Activated CD4-positive, alpha-beta T cell treated with anti-CD3 and anti-CD28 coated beads, Interleukin-2, amount 10 ng/mL, durations not matched to agents 7 days and 5 days (primary cell): ENCODE measurements at regions not wholly inside any gene's neighbourhood (a gene's known extent, or its start where the extent isn't known, plus 50 kb on each side); places are given as distances from the start of the nearest gene placed in this dataset.

Experiments
- CTCF ChIA-PET: fragments of 350-600 bp; sonication (Branson Sonifier 250); formaldehyde crosslinking; loops from one replicate; lab custom pipeline; 2021; ENCODE audit warnings: antibody characterized with exemption; lab: Charles Lee
- POLR2A ChIA-PET: fragments of 350-600 bp; sonication (Branson Sonifier 250); formaldehyde crosslinking; loops from one replicate; lab custom pipeline; 2021; ENCODE audit warnings: antibody characterized with exemption; lab: Charles Lee
- DNase-seq: peaks from one replicate; pipeline ENCODE4 v3.0.0-alpha.2; 2020
- H3K27ac Mint-ChIP-seq: one replicate; pipeline ENCODE4 v1.8.0; 2021; ENCODE audit warnings: mild to moderate bottlenecking, moderate library complexity, mixed read lengths
- H3K27me3 Mint-ChIP-seq: one replicate; pipeline ENCODE4 v1.8.0; 2021; ENCODE audit warnings: mixed read lengths
- H3K36me3 Mint-ChIP-seq: one replicate; pipeline ENCODE4 v1.8.0; 2021; ENCODE audit warnings: low read depth, mixed read lengths
- H3K4me1 Mint-ChIP-seq: one replicate; pipeline ENCODE4 v1.8.0; 2021; ENCODE audit warnings: mixed read lengths
- H3K4me3 Mint-ChIP-seq: one replicate; pipeline ENCODE4 v1.8.0; 2021; ENCODE audit warnings: mild to moderate bottlenecking, moderate library complexity, mixed read lengths
- H3K9me3 Mint-ChIP-seq: one replicate; pipeline ENCODE4 v1.8.0; 2021; ENCODE audit warnings: mixed read lengths

DNA sequence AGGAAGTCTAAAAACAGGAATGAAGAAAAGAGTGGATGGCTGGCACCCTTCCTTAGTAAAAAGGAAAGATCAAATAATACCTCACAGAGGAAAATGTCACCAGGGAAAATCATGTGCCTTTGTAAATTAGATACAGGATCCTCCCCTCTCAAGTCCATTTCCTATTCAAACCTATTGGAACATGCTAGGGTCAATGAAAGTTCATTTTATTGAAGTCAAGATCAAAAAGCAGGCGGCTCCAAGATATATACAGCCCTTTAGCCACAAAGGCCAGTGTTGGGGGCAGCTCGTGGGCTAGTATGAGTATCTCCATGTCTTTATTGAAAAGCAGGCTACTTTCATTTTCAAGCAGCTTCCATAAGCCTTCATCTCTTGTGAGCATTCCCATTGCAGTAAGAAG, 141.1 kb downstream of the QDPR start:
- CTCF ChIA-PET: no interaction called here
- Mint-ChIP-seq H3K4me3 (no peak overlapping the region), H3K4me1 (no peaks in the 10 kb centered on the region), H3K27ac (no peak overlapping the region), H3K27me3 (peaks cover 6% of the 10 kb centered on the region), H3K36me3 (no peaks in the 10 kb centered on the region), H3K9me3 (no peaks in the 10 kb centered on the region)
- DNase-seq: no peak
- POLR2A ChIA-PET: no interaction called here

DNA sequence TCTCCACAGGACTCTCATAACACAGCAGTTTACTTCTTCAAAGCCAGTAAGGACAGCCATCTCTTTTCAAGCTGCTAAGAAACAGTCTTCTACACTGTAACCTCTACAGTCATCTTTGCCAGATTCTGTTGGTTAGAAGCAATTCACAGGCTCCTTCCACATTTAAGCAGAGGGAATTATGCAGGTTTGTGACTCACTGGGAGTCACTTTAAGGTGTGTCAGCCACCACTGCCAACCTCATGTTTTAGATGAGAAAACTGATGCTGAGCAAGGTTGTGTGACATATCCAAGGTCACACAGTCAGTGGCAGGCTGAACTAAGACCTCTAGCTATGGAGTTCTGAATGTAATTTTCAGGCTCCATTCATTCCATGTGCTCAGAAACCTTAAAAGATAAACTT, 143.5 kb downstream of the QDPR start:
- no peaks in the 10 kb centered on the region for H3K36me3 Mint-ChIP-seq
- POLR2A ChIA-PET: no interaction called here

DNA sequence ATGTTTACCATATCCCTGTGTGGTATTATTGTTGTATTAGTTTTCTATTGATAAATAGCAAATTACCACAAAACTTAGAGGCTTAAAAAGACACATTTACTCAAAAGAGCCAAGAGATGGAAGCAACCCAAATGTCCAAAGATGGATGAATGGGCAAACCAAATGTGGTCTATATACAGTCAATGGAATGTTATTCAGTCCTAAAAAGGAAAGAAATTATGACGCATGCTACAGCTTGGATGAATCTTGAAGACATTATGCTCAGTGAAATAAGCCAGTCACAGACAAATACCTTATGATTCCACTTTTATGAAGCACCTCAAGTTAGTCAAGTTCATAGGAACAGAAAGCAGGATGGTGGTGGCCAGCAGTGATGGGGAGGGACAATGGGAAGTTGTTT, 144.7 kb downstream of the QDPR start:
- Mint-ChIP-seq H3K4me1 (peaks cover 6% of the 10 kb centered on the region), H3K9me3 (no peaks in the 10 kb centered on the region), H3K27ac (no peak overlapping the region), H3K27me3 (peaks cover 5% of the 10 kb centered on the region), H3K4me3 (no peak overlapping the region), H3K36me3 (no peaks in the 10 kb centered on the region)
- no peak for DNase-seq
- CTCF ChIA-PET: no interaction called here
- POLR2A ChIA-PET: no interaction called here

More for the DNA sequence above, 143.5 kb downstream of the QDPR start:
- DNase-seq: no peak
- peaks cover 6% of the 10 kb centered on the region for H3K27me3 Mint-ChIP-seq
- CTCF ChIA-PET: interaction anchor here (1.1 kb wide), 1 partner anchor 452 kb away, joined by 3 read pairs; no protein-coding TSS in a partner anchor
- H3K9me3 Mint-ChIP-seq: no peaks in the 10 kb centered on the region
- H3K4me3 Mint-ChIP-seq: no peak overlapping the region
- H3K27ac Mint-ChIP-seq: no peak overlapping the region
- H3K4me1 Mint-ChIP-seq: no peaks in the 10 kb centered on the region

DNA sequence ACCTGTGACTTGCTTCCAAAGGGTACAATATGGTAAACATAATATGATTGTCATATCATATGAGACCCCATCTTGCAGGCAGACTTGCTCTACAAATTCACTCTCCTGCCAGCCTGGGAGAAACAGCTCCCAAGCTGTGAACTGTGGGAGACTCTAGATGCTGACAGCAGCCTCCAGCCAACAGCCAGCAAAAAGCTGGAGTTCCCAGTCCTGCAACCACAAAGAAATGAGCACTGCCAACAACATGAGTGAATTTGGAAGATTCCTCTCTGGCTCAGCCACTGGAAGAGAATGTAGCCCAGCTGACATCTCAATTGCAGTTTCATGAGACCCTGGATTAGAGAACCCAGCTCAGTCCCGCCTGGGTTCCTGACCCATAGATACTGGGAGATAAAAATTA, 145.4 kb downstream of the QDPR start:
- H3K4me3 Mint-ChIP-seq: no peak overlapping the region
- H3K4me1 Mint-ChIP-seq: peaks cover 6% of the 10 kb centered on the region
- no peaks in the 10 kb centered on the region for H3K9me3 Mint-ChIP-seq
- no peak overlapping the region for H3K27ac Mint-ChIP-seq
- no peak for DNase-seq
- CTCF ChIA-PET: interaction anchor here (0.6 kb wide), 1 partner anchor 112 kb away, joined by 3 read pairs; no protein-coding TSS in a partner anchor
- peaks cover 5% of the 10 kb centered on the region for H3K27me3 Mint-ChIP-seq
- POLR2A ChIA-PET: no interaction called here
- H3K36me3 Mint-ChIP-seq: no peaks in the 10 kb centered on the region

DNA sequence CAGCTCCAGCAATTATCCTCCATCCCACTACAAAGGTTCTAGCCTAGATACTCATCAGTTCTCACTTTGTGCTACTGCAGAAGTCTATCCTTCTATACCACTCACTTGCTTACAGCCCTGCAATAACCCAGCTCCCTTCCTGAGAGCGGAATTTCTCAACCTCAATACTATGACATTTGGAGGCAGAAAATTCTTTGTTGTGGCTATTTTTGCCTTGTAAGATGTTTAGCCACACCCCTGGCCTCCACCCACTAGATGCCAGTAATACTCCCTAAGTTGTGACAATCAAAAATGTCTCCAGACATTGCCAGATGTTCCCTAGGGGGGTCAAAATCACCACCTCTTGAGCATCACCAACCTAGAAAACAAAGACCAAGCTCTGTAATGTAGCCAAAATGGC, 149.5 kb downstream of the QDPR start:
- no peaks in the 10 kb centered on the region for H3K36me3 Mint-ChIP-seq
- H3K4me1 Mint-ChIP-seq: peaks cover 6% of the 10 kb centered on the region
- POLR2A ChIA-PET: no interaction called here
- H3K27me3 Mint-ChIP-seq: peaks cover 7% of the 10 kb centered on the region
- no peak for DNase-seq
- no peak overlapping the region for H3K4me3 Mint-ChIP-seq
- peaks cover 2% of the 10 kb centered on the region for H3K9me3 Mint-ChIP-seq
- CTCF ChIA-PET: interaction anchor here (0.8 kb wide), 1 partner anchor 9 kb away, joined by 3 read pairs; no protein-coding TSS in a partner anchor
- no peak overlapping the region for H3K27ac Mint-ChIP-seq

DNA sequence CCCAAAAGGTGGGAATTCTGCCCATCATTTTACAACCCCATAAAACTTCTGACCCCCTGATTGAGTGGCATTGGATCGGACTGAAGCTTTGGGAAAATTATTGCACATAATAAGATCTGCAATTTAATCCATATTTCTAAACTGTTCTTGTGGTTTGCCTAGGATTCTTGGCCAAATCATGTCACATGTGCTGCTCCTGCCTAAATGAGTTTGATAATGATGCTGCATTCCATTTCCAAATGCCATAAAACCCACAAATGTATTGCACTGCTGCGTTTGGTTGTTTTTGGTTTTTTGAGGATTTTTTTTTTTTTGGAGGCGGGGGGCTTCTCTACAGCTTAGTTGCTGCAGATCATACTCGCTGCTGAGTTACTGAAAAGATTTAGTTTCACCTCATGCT, 153.6 kb downstream of the QDPR start:
- no peak for DNase-seq
- Mint-ChIP-seq H3K9me3 (peaks cover 2% of the 10 kb centered on the region), H3K27me3 (peaks cover 12% of the 10 kb centered on the region), H3K27ac (no peak overlapping the region), H3K4me3 (no peak overlapping the region), H3K36me3 (no peaks in the 10 kb centered on the region), H3K4me1 (peaks cover 6% of the 10 kb centered on the region)
- POLR2A ChIA-PET: interaction anchor here (0.6 kb wide), 2 partner anchors 13 to 1549 kb away, joined by 3 to 9 read pairs; no protein-coding TSS in a partner anchor
- CTCF ChIA-PET: no interaction called here

DNA sequence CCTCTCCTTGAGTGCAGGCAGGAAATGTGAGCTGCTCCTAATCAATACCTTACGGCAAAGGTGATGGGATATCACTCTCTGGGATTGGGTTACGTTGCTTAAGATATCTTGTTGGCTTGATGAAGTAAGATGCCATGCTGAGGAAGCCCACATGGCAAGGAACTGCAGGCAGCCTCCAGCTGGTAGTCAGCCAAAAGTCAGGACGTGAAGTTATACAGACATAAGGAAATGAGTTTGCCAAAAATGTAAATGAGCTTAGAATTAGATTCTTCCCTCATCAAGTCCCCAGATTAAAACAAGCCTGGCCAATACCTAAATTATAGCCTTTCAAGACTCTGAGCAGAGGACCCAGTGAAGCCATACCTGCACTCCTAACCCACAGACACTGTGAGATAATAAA, 155.0 kb downstream of the QDPR start:
- no peaks in the 10 kb centered on the region for H3K4me1 Mint-ChIP-seq

DNA sequence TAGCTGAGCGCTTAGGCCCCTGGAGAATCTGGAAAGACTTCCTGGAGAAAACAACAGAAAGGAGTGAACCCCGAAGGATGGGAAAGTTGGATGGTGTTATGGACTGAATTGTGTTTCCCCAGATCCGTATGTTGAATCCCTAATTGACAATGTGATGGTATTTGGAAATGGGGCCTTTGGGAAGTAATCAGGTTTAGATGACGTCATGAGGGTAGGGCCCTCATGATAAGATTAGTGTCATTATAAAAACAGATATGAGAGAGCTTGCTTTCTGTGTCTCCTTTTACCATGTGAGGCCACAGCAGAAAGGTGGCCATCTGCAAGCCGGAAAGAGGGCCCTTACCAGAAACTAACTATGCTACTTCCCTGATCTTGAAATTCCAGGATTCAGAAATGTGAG, 159.5 kb downstream of the QDPR start:
- Mint-ChIP-seq H3K27ac (no peak overlapping the region), H3K36me3 (no peaks in the 10 kb centered on the region), H3K27me3 (peaks cover 11% of the 10 kb centered on the region), H3K4me1 (no peaks in the 10 kb centered on the region), H3K4me3 (no peak overlapping the region), H3K9me3 (no peaks in the 10 kb centered on the region)
- DNase-seq: no peak
- POLR2A ChIA-PET: no interaction called here
- CTCF ChIA-PET: interaction anchor here (1.5 kb wide), 1 partner anchor 15 kb away, joined by 5 read pairs; no protein-coding TSS in a partner anchor

More for the DNA sequence above, 155.0 kb downstream of the QDPR start:
- H3K36me3 Mint-ChIP-seq: no peaks in the 10 kb centered on the region
- H3K4me3 Mint-ChIP-seq: no peak overlapping the region
- no peak for DNase-seq
- peaks cover 2% of the 10 kb centered on the region for H3K9me3 Mint-ChIP-seq
- peaks cover 12% of the 10 kb centered on the region for H3K27me3 Mint-ChIP-seq
- ChIA-PET CTCF (no interaction called here), POLR2A (interaction anchor here (0.7 kb wide), 1 partner anchor 184 kb away, joined by 3 read pairs; no protein-coding TSS in a partner anchor)
- no peak overlapping the region for H3K27ac Mint-ChIP-seq

DNA sequence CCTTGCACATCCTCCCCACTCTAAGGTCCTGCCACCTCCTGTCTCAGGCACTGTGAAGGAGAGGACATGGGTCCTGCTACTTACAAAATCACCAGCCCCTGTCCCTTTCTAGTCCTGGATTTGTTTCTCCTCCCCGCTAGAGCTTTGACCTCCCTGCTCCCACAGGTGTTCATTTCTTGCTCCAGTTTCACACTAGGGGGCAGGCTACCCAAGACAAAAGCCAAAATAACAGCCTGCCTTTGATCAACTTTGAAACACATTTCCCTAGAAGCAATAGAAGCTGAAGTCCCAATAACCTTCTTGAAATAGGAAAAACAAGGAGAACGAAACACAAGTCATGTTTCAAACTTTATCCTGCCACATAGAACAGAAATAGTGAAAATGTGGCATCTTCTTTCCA, 164.4 kb downstream of the QDPR start:
- H3K4me3 Mint-ChIP-seq: no peak overlapping the region
- H3K27ac Mint-ChIP-seq: peak overlapping the region; percentile 74
- CTCF ChIA-PET: interaction anchor here (0.6 to 2.7 kb wide), 3 partner anchors 10 to 107 kb away, joined by 3 to 15 read pairs (median 4); no protein-coding TSS in a partner anchor
- peak; percentile 51 for DNase-seq
- no peaks in the 10 kb centered on the region for H3K4me1 Mint-ChIP-seq
- H3K27me3 Mint-ChIP-seq: no peaks in the 10 kb centered on the region
- H3K9me3 Mint-ChIP-seq: no peaks in the 10 kb centered on the region
- POLR2A ChIA-PET: no interaction called here
- no peaks in the 10 kb centered on the region for H3K36me3 Mint-ChIP-seq

DNA sequence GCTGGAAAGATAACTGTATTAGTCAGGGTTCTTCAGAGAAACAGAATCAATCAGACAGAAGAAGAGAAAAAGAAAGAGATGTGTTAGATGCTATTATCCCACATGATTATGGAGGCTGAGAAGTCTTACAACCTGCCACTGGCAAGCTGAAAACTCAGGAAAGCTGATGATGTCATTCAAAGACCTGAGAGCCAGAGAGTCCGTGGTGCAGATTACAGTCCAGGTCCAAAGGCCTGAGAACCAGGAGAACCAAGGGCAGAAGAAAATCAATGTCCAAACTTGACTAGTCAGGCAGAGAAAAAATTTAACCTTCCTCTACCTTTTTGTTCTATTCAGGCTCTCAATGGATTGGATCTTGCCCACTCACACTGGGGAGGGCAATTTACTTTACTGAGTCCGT, 172.5 kb downstream of the QDPR start:
- no peak for DNase-seq
- peaks cover 31% of the 10 kb centered on the region for H3K4me1 Mint-ChIP-seq
- CTCF ChIA-PET: interaction anchor here (0.6 kb wide), 1 partner anchor 126 kb away, joined by 4 read pairs; no protein-coding TSS in a partner anchor
- H3K27me3 Mint-ChIP-seq: no peaks in the 10 kb centered on the region
- no peak overlapping the region for H3K27ac Mint-ChIP-seq
- no peaks in the 10 kb centered on the region for H3K9me3 Mint-ChIP-seq
- H3K36me3 Mint-ChIP-seq: no peaks in the 10 kb centered on the region
- POLR2A ChIA-PET: no interaction called here
- H3K4me3 Mint-ChIP-seq: no peak overlapping the region

DNA sequence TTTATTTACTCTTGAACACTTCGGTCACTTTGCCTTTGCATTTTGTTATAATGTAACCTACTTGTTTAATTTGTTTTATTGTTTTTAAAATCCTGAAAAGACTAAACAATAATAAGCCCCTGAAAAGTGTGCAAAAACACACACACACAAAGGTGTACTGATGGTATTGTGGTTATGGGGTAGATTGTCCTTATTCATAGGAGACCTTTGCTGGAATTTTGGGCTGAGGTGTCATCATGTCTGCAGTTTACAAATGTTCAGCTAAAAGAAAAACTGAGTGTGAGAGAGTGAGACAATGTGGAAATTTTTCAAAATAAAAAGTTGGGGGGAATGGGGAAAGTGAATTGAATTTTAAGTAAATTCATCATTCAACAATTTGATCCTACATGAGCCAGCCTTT, 174.9 kb downstream of the QDPR start:
- POLR2A ChIA-PET: no interaction called here
- peak overlapping the region; percentile 72 for H3K27ac Mint-ChIP-seq
- no peaks in the 10 kb centered on the region for H3K36me3 Mint-ChIP-seq
- H3K4me1 Mint-ChIP-seq: peaks cover 33% of the 10 kb centered on the region
- peak overlapping the region; percentile 2 for H3K4me3 Mint-ChIP-seq
- DNase-seq: no peak
- H3K9me3 Mint-ChIP-seq: no peaks in the 10 kb centered on the region
- peaks cover 5% of the 10 kb centered on the region for H3K27me3 Mint-ChIP-seq
- CTCF ChIA-PET: interaction anchor here (1.0 to 3.1 kb wide), 4 partner anchors 11 to 135 kb away, joined by 4 to 15 read pairs (median 4); no protein-coding TSS in a partner anchor

DNA sequence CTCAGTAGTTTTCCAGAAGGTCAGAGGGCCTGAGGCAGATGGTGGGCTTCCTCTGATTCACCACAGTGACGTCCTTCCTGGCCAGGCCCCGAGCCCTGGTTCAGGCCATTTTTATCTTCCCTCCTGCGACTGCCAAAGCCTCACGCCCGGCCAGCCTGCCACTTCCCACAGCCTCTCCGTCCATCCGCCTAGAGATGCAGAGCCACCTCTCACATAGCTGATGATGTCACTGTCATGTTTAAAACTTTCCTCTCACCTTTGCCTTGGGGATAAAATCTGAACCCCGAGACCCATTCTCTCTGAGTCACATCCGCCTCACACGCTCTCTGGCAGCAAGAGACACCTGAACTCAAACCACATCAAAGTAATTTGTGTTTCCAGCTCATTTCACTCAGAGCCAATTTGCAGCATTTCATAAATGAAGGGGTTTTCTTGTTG, 175.3 kb downstream of the QDPR start:
- H3K4me1 Mint-ChIP-seq: peaks cover 33% of the 10 kb centered on the region
- no peaks in the 10 kb centered on the region for H3K36me3 Mint-ChIP-seq
- ChIA-PET CTCF (interaction anchor here (1.0 to 3.1 kb wide), 4 partner anchors 11 to 136 kb away, joined by 4 to 15 read pairs (median 4); no protein-coding TSS in a partner anchor), POLR2A (interaction anchor here (0.7 kb wide), 1 partner anchor 13 kb away, joined by 3 read pairs; no protein-coding TSS in a partner anchor)
- peaks cover 5% of the 10 kb centered on the region for H3K27me3 Mint-ChIP-seq
- H3K9me3 Mint-ChIP-seq: no peaks in the 10 kb centered on the region
- H3K4me3 Mint-ChIP-seq: peak overlapping the region; percentile 2
- peak; percentile 84 for DNase-seq
- H3K27ac Mint-ChIP-seq: peak overlapping the region; percentile 72

DNA sequence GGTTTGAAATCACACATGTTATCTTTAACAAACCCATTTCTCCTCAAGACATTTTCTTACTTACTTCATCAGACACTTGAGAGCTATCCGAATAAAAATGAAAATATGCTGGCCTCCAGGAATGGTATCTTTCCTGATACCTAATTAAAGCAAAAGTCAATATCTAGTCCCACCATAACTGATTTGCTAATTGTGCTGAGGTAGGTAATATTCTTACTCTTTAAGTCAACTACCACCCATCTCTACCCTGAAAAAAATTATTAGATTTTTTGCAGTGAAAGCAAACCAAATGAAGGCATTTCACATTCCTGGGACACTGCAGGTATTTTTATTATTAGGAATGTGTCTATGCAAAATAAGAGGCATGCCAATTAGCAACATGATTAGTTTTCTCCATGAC, 175.8 kb downstream of the QDPR start:
- peaks cover 5% of the 10 kb centered on the region for H3K27me3 Mint-ChIP-seq
- peak overlapping the region; percentile 72 for H3K27ac Mint-ChIP-seq
- H3K4me3 Mint-ChIP-seq: no peak overlapping the region
- peaks cover 33% of the 10 kb centered on the region for H3K4me1 Mint-ChIP-seq
- ChIA-PET CTCF (interaction anchor here (1.0 to 3.1 kb wide), 3 partner anchors 12 to 22 kb away, joined by 4 to 15 read pairs (median 5); no protein-coding TSS in a partner anchor), POLR2A (interaction anchor here (0.7 kb wide), 1 partner anchor 12 kb away, joined by 3 read pairs; no protein-coding TSS in a partner anchor)
- H3K9me3 Mint-ChIP-seq: no peaks in the 10 kb centered on the region
- DNase-seq: no peak
- H3K36me3 Mint-ChIP-seq: no peaks in the 10 kb centered on the region
